Suppressor macrophage treated with lipopolysaccharide for 4 hours (primary cell): ENCODE measurements at regions not wholly inside any gene's neighbourhood (a gene's known extent, or its start where the extent isn't known, plus 50 kb on each side); places are given as distances from the start of the nearest gene placed in this dataset.

Experiments used
- DNase-seq: peaks from one replicate; pipeline ENCODE4 v3.0.0-alpha.2; 2020

DNA sequence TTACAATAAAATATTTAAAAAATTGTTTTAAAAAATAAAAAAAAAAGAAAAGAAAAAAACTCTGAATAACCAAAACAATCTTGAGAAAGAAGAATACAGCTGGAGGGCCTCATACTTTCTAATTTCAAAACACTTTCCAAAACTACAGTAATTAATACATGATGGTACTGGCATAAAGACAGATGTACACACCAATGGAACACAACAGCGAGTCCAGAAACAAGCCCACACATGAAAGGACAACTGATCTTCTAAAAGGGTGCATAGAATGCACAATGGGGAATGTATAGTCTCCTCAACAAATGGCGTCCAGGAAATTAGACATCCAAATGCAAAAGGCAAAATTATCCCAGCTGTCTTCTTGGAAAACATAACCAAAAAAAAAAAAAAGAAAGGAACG lies 99.6 kb downstream of the LURAP1L start:
- no peak for DNase-seq

GRCh38 chr9:12875191-12875590 lies 100.4 kb downstream of the LURAP1L start:
- no peak for DNase-seq

GRCh38 chr9:12876872-12877271 lies 102.1 kb downstream of the LURAP1L start:
- no peak for DNase-seq

DNA sequence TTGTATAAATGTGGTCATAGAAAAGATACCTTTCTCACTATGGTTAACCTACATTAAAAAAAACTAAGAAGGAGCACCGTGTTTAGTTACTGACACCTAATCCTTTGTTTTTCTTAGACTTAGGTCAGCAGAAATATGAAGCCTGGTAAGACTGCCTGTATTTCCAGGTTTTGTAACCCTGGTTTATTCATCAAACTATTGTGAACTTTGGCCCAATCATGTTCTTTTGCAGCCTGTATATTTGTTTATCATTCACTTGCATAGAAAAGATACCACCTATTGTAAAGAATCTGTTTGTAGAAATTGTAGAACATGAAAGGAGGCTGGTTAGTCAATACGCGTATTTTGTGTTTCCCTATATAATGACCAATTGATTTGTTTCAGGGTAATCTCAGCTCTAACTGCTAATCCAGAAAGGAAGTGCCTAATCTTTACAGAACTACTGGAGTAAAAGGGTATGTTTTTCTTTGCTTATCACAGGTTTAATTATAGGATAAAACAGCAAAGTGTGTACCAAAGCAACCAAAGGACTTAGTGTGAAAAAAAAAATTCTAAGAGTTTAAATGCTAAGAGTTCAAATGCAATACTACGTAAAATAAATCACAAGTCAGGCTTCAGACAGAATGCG lies 103.6 kb downstream of the LURAP1L start:
- DNase-seq = no peak

- no peak for DNase-seq
Measured at GRCh38 chr9:12879961-12880360, 105.1 kb downstream of the LURAP1L start.

GRCh38 chr9:12880406-12881015 lies 105.7 kb downstream of the LURAP1L start:
- DNase-seq = no peak

DNA sequence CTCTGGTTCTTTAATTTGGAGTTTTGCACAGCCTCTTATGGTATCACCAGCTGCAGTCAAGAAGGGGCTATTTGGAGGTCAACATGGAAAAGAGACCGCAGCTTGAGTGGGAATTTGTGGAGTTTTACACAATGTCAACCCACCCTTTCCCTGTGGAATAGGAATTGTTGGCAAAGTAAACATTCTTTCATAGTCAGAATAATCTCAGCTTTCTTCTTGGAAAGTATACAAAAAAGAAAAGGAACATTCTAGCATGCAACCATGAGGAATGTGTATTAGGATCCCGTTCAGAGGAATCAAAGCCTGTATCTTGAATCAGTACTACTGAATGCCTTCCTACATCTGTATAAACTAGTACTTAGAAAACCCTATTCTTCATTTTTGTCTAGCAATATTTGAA lies 107.6 kb downstream of the LURAP1L start:
- no peak for DNase-seq

- no peak for DNase-seq
Measured at GRCh38 chr9:12884736-12885395, 110.0 kb downstream of the LURAP1L start.

DNA sequence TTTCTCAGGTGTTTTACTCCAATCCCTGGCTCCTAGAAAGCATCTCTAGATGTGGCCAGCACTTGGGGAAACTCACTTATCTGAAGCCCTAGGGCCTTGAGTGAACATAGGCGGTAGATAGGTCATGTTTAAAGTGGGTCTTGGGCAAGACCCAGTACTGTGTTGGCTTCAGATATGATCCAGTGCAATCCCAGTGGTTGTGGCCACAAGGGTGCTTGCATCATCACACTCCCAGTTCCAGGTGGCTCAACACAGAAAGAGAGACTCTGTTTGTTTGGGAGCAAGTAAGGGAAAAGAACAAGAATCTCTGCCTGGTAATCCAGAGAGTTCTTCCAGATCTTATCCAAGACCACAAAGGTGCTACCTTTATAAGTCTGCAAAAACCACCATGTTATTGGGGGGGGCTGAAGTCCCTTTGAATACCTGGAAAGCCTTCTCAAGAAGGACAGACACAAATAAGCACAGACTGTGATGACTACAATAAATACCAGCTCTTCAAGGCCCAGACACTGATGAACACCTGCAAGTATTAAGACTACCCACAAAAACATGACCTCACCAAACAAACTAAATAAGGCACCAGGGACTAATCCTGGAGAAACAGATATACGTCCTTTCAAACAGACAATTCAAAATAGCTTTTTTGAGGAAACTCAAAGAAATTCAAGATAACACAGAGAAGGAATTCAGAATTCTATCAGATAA lies 114.7 kb downstream of the LURAP1L start:
- DNase-seq = no peak

DNA sequence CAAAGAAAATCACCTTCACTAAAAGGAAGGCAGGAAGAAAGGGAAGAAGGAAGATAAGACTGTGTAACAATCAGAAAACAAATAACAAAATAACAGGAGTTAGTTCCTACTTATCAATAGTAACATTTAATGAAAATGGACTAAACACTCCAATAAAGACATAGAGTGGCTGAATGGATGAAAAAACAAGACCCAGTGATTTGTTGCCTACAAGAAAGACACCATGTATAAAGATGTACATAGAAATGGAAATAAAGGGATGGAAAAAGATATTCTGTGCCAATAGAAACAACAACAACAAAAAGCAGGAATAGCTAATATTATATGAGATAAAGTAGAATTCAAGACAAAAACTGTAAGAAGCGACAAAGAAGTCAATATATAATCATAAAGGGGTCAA lies 116.8 kb downstream of the LURAP1L start:
- no peak for DNase-seq

DNA sequence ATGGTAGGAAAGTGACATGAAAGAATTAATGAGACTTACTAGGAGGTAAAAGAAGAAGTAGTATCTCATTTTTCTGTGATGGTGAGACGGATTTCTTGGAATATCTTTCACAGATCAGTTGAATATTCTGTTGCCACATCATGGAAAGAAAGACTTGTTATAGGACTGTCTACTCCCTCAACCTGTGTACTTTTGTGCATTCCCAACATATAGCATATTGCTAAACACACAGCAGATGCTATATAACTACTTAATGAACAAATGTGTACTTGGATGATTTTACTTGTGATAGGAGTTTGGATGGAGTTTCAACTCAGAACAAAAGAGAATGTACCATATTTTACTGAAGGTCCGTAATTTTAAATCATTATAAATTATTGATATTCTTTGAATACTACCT lies 128.5 kb downstream of the LURAP1L start:
- no peak for DNase-seq

DNA sequence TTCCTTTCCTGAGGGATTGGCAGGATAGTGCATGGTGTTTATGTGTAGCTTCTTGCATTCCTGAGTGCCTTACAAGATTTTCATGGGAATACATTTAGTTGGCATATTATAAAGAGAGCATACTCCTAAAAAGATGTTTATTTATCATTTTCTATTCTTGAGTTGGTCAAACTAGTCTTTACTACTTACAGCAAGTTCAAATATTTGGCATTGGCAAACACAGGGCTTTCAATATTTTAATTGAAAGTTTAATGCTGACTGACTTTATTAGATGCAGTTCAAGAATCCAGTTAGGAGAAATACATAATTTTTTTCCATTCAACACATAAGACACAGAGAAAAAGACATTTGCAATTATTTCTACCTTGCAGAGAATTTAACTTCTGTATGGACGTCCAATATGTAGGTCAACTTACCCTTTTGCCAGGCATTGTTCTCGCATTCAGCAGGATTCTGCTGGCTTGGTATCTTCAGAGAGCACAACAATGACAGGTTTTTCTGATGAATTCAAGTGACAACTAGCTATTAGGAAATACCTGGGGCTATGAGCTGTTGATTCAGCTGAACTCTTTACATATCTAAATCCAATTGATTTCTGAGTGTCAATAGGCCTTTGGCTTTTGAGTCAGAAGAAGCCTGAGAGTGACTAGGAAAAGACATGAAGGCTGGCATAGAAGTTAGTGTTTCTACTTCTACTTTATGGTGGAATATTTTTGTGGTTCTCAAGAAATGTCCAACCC lies 129.6 kb downstream of the LURAP1L start:
- no peak for DNase-seq

GRCh38 chr9:12906646-12907045 lies 131.8 kb downstream of the LURAP1L start:
- no peak for DNase-seq

DNA sequence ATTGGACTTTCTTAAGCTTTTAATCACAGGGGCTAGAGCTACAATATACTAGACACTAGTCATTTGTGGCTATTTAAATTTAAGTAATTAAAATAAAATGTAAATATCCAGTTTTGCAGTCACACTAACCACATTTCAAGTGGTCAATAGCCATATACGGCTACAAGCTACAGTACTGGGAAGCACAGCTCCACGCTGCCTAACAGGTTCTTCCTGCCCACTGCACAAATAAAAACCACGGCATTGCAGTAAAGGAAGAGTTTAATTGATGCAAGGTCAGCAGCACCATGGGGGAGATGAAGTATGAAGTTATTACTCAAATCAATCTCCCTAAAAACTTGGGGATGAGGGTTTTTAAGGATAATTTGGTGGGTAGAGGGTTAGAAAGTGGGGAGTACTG lies 134.1 kb downstream of the LURAP1L start:
- DNase-seq = no peak

GRCh38 chr9:12915366-12915954 lies 140.6 kb downstream of the LURAP1L start:
- DNase-seq = no peak

- DNase-seq = no peak
Measured at GRCh38 chr9:12916042-12916441, 141.2 kb downstream of the LURAP1L start.

DNA sequence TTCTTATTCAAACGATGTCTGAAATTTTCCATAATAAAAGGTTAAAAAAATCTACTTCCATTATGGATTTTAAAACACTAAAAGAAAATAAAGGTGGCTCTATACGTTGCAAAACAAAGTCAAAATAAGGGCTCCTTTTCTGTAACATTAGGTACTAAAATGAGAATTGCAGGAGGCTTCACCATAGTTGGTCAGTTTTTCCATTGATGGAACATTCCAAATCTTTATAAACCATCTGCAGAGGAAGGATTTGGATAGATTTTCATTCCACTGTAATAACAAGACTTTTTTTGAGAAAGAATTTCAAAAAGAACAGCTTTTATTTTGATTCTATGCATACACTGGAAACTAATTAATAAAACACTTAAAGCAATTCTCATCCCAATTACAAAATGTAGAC lies 145.6 kb downstream of the LURAP1L start:
- DNase-seq = no peak

GRCh38 chr9:12921621-12922020 lies 146.8 kb downstream of the LURAP1L start:
- DNase-seq = no peak

DNA sequence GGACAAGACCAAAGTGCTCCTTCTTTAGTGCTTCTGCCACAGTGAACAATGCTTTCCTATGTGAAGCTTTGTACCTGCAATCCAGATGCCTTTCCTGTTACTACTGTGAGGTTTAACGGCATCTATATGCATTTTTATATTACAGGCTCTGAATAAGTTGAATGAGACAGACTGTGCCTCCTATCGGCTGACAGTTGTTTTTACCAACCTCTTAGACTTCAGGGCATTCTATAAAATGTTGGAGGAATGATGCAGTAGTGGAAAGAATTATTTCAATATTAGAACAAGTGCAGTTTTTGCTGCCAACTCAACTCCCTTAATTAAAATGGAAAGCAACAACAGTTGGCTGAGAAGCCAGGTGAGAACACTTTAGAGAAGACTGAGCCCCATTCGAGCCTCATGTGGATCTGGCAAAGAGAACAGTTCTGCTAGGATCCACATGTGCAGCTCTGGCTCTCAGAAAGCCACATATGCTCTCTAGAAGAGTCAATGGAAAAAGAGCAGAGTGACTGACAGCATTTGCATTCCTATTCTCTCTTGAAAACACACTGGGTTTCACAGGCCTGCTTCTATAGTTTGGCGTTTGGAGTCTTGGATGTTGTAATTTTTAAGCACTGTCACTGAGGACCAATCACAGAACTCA lies 147.5 kb downstream of the LURAP1L start:
- no peak for DNase-seq

DNA sequence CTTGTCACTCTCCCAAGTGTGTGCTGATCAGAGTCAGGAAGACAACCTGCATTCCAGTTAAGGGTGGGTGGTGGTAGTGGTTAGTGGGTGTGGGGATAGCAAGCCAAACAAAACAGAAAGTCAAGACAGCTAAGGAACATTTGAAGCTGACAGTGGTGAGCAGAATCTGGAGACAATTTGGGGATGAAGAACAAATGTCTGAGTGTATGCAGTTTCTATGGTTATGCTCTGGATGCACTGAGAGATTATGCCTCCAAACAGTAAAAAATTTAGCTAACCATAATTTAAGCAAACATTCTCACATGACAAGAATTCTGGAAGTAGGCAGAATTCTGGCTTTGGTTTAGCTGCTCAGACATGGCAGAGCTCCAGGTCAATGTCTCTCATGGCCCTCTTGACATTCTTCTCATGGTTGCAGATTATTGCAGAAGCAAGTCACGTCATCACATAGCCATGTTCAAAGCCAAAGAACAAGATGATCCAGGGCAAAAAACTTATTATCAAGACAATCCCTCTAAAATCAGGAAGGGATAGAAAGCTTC lies 148.7 kb downstream of the LURAP1L start:
- no peak for DNase-seq

GRCh38 chr9:12930906-12931305 lies 156.1 kb downstream of the LURAP1L start:
- DNase-seq = no peak

DNA sequence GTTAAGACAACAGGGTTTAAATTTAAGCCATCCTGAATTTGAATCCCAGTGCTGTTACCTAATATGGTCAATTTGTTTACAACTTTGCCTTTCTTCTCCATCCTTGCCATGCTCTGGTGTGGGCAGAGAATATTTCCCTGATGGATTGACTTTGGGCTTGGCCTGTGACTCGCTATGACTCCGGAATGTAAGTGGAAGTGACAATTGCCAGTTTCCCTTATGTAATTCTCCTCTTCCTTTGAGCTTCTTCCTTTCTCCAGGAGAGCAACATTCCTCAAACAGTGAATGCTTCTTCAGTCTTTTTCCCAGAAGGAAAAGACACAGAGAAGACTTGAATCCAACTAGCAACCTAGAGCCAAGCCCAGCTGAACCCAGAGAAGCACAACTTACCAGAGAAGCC lies 159.1 kb downstream of the LURAP1L start:
- no peak for DNase-seq
